ENCODE measurements at regions not wholly inside any gene's neighbourhood (a gene's known extent, or its start where the extent isn't known, plus 50 kb on each side); places are given as distances from the start of the nearest gene placed in this dataset.

- H3K79me1 ChIP-seq (ENCODE audit: low read depth in 1 of 2, low read length in 2 of 2) = no peaks in the 10 kb centered on the region
- H4K20me1 ChIP-seq (ENCODE audit: insufficient read depth, low read length) = no peaks in the 10 kb centered on the region
- H2AFZ ChIP-seq (replicated peaks; ENCODE audit: low read length, poor library complexity) = no peak overlapping the region
- H3K36me3 ChIP-seq (ENCODE audit: control insufficient read depth, insufficient read depth, low read length) = no peaks in the 10 kb centered on the region
- peak; percentile 65 for TF ChIP-seq NFE2L2 (IDR thresholded peaks at IDR 0.05; ENCODE audit: low read depth, low read length)
- TF ChIP-seq USF2 (IDR thresholded peaks at IDR 0.05; ENCODE audit: low read depth, low read length) = no peak
- in situ Hi-C loops (cut with MboI; ENCODE audit: low sequenced_read_pairs) (no loop called here), dilution Hi-C loops (cut with HindIII; ENCODE audit: low sequenced_read_pairs, unreplicated experiment) (no loop called here), intact Hi-C loops (cut with micrococcal nuclease) (no loop called here)
- H2BK20ac ChIP-seq (ENCODE audit: low read depth, low read length) = peak overlapping the region; percentile 93
- 0 out of 2 replicates have a peak overlapping the region, but pooled peaks have one; percentile 53 for H4K91ac ChIP-seq (ENCODE audit: insufficient read depth, low read depth, low read length)
- no TSS peak for BruUV-seq (replicated peaks)
- H3K14ac ChIP-seq (replicated peaks; ENCODE audit: low read depth, low read length) = peak overlapping the region; percentile 63
- no CpG with 5 or more reads among the region's 9 CpGs for WGBS, 2 experiments (ENCODE audit: extremely low coverage in 2 of 2, insufficient read length in 1 of 2)
- H3K4me2 ChIP-seq (ENCODE audit: low read depth, low read length) = peak overlapping the region; percentile 38; the same call in 1 of the 2 replicates
- H2BK15ac ChIP-seq (ENCODE audit: low read depth, low read length) = peak overlapping the region; percentile 85; the same call in 1 of the 3 replicates
- peak overlapping the region; percentile 68; the same call in 1 of the 2 replicates for H3K18ac ChIP-seq (ENCODE audit: low read depth, low read length)
- no peak overlapping the region for H3K4me3 ChIP-seq (ENCODE audit: insufficient read depth, low read depth, low read length)
- H3K27ac ChIP-seq (ENCODE audit: insufficient read depth, low read length) = no peak overlapping the region
- DNase-seq = peak; percentile 58
- no peak overlapping the region for H4K8ac ChIP-seq (ENCODE audit: low read depth in 2 of 2, low read length in 2 of 2)
- peak overlapping the region; percentile 75 for H2BK5ac ChIP-seq (ENCODE audit: low read depth, low read length, poor library complexity, severe bottlenecking)
- peak overlapping the region; percentile 20; the same call in 1 of the 2 replicates for H3K23ac ChIP-seq (ENCODE audit: low read depth, low read length)
- H3K27me3 ChIP-seq (ENCODE audit: control insufficient read depth, insufficient read depth, low read length) = no peaks in the 10 kb centered on the region
- peak; percentile 64 for ATAC-seq (ENCODE audit: low read depth)
- peaks cover 6% of the 10 kb centered on the region; the same call in 1 of the 2 replicates for H3K9me1 ChIP-seq (ENCODE audit: insufficient read depth, low read length)
- POLR2A ChIA-PET (ENCODE audit: unreplicated experiment) = interaction anchor here (1.0 kb wide), 1 partner anchor 9 kb away, joined by 3 read pairs; no protein-coding TSS in a partner anchor
- peak overlapping the region; percentile 60 for H2AK5ac ChIP-seq (ENCODE audit: low read depth, low read length)
- H3K56ac ChIP-seq (ENCODE audit: extremely low read depth, insufficient read depth, low read length) = no peak overlapping the region
- H4K5ac ChIP-seq (ENCODE audit: low read depth, low read length) = peak overlapping the region; percentile 54; the same call in 1 of the 2 replicates
- H3K4ac ChIP-seq (ENCODE audit: low read depth, low read length) = peak overlapping the region; percentile 75; the same call in 1 of the 2 replicates
- no peak overlapping the region for H3K9ac ChIP-seq (ENCODE audit: low read depth, low read length)
- peak overlapping the region; percentile 89 for H2BK120ac ChIP-seq (ENCODE audit: low read depth, low read length)
- H3K9me3 ChIP-seq (ENCODE audit: control insufficient read depth, insufficient read depth, low read length) = no peaks in the 10 kb centered on the region
- CTCF ChIA-PET = interaction anchor here (0.8 to 1.2 kb wide), 2 partner anchors 9 to 414 kb away, joined by 3 to 4 read pairs; no protein-coding TSS in a partner anchor
- H3K4me1 ChIP-seq (ENCODE audit: control insufficient read depth, insufficient read depth, low read length) = peaks cover 2% of the 10 kb centered on the region; the same call in 1 of the 2 replicates
- H2AK9ac ChIP-seq (replicated peaks; ENCODE audit: low read depth, low read length, poor library complexity) = no peak overlapping the region
These were observed 99.3 kb upstream of the GRPR start for GRCh38 chrX:16023790-16024734.
